Astrocyte (in vitro differentiated cells and primary cell): ENCODE measurements at regions not wholly inside any gene's neighbourhood (a gene's known extent, or its start where the extent isn't known, plus 50 kb on each side); places are given as distances from the start of the nearest gene placed in this dataset.
"Not testable (repeated sequence)": the region's sequence is repeated elsewhere in the genome, so short reads cannot be mapped to it uniquely, and the experiment has no call there.

Source experiments
- DNase-seq: peaks from one replicate; pipeline ENCODE4 v3.0.0-alpha.2; 2010; ENCODE audit warnings: low read depth
- FAIRE-seq: peaks from 2 replicates; lab custom pipeline; 2011; peaks lifted over from hg19 to GRCh38; lab: Jason Lieb, UNC
- H2AFZ ChIP-seq: 2 replicates; pipeline ENCODE4 v1.6.0; 2012; ENCODE audit warnings: low read depth, low read length, inconsistent platforms
- H3K27ac ChIP-seq: 2 replicates; pipeline ENCODE4 v1.5.1; 2011; ENCODE audit warnings: low read depth, low read length, inconsistent platforms
- H3K27me3 ChIP-seq: 2 replicates; pipeline ENCODE4 v1.6.0; 2011; ENCODE audit warnings: low read length, inconsistent platforms; ENCODE audit not compliant: insufficient read depth
- H3K36me3 ChIP-seq: 2 replicates; pipeline ENCODE4 v1.5.1; 2011; ENCODE audit warnings: low read length, inconsistent platforms; ENCODE audit not compliant: insufficient read depth
- H3K4me1 ChIP-seq: 2 replicates; pipeline ENCODE4 v1.5.1; 2011; ENCODE audit warnings: low read length, inconsistent platforms; ENCODE audit not compliant: insufficient read depth
- H3K4me2 ChIP-seq: 2 replicates; pipeline ENCODE4 v1.6.0; 2012; ENCODE audit warnings: low read length, inconsistent platforms
- H3K4me3 ChIP-seq: 2 replicates; pipeline ENCODE4 v1.5.1; 2011; ENCODE audit warnings: low read depth, mild to moderate bottlenecking, low read length, inconsistent platforms; ENCODE audit not compliant: insufficient read depth
- H3K79me2 ChIP-seq: 2 replicates; pipeline ENCODE4 v1.6.0; 2012; ENCODE audit warnings: mild to moderate bottlenecking, low read length, inconsistent platforms; ENCODE audit not compliant: insufficient read depth
- H3K9ac ChIP-seq: 2 replicates; pipeline ENCODE4 v1.6.0; 2012; ENCODE audit warnings: mild to moderate bottlenecking, low read length, inconsistent platforms
- H3K9me3 ChIP-seq: 2 replicates; pipeline ENCODE4 v1.5.1; 2012; ENCODE audit warnings: low read depth, mild to moderate bottlenecking, low read length, inconsistent platforms; ENCODE audit not compliant: insufficient read depth
- H4K20me1 ChIP-seq: 2 replicates; pipeline ENCODE4 v1.6.0; 2012; ENCODE audit warnings: low read length, inconsistent platforms; ENCODE audit not compliant: insufficient read depth
- H3K27ac Mint-ChIP-seq: one replicate; pipeline ENCODE4 v1.8.0; 2021; ENCODE audit warnings: mild to moderate bottlenecking, mixed read lengths; ENCODE audit not compliant: unreplicated experiment
- H3K27me3 Mint-ChIP-seq: one replicate; pipeline ENCODE4 v1.8.0; 2021; ENCODE audit warnings: low read depth, mixed read lengths; ENCODE audit not compliant: unreplicated experiment
- H3K36me3 Mint-ChIP-seq: one replicate; pipeline ENCODE4 v1.8.0; 2021; ENCODE audit warnings: low read depth, mixed read lengths; ENCODE audit not compliant: unreplicated experiment
- H3K4me1 Mint-ChIP-seq: one replicate; pipeline ENCODE4 v1.8.0; 2021; ENCODE audit warnings: low read depth, mixed read lengths; ENCODE audit not compliant: unreplicated experiment
- H3K4me3 Mint-ChIP-seq: one replicate; pipeline ENCODE4 v1.8.0; 2021; ENCODE audit warnings: mild to moderate bottlenecking, moderate library complexity, mixed read lengths; ENCODE audit not compliant: unreplicated experiment
- H3K9me3 Mint-ChIP-seq: one replicate; pipeline ENCODE4 v1.8.0; 2021; ENCODE audit warnings: mild to moderate bottlenecking, mixed read lengths; ENCODE audit not compliant: unreplicated experiment
- CTCF ChIP-seq: IDR thresholded peaks from 2 replicates; pipeline ENCODE4 v1.5.1; 2011; ENCODE audit warnings: low read depth, mild to moderate bottlenecking, inconsistent platforms, low read length, moderate library complexity; ENCODE audit not compliant: insufficient read depth
- EZH2 ChIP-seq: IDR thresholded peaks from 2 replicates; pipeline ENCODE4 v1.6.1; 2012; ENCODE audit warnings: mild to moderate bottlenecking, low read length, inconsistent platforms; ENCODE audit not compliant: insufficient read depth

GRCh38 chr12:131287938-131288764 is 334.4 kb downstream of the ADGRD1 start:
- H4K20me1 ChIP-seq: no peaks in the 10 kb centered on the region
- Mint-ChIP-seq H3K27me3 (peaks cover 7% of the 10 kb centered on the region), H3K27ac (no peak overlapping the region), H3K9me3 (peaks cover 1% of the 10 kb centered on the region), H3K4me3 (no peak overlapping the region), H3K4me1 (peaks cover 1% of the 10 kb centered on the region), H3K36me3 (no peaks in the 10 kb centered on the region)
- no peaks in the 10 kb centered on the region for H3K36me3 ChIP-seq
- no peak overlapping the region for H2AFZ ChIP-seq
- H3K27ac ChIP-seq: no peak overlapping the region
- H3K4me1 ChIP-seq: no peaks in the 10 kb centered on the region
- H3K4me3 ChIP-seq: no peak overlapping the region
- TF ChIP-seq EZH2 (no peak), CTCF (no peak)
- H3K4me2 ChIP-seq: no peak overlapping the region
- no peak for FAIRE-seq
- H3K9me3 ChIP-seq: peaks cover 10% of the 10 kb centered on the region
- no peak overlapping the region for H3K9ac ChIP-seq
- H3K27me3 ChIP-seq: no peaks in the 10 kb centered on the region
- DNase-seq: no peak
- no peaks in the 10 kb centered on the region for H3K79me2 ChIP-seq

- DNase-seq, H3K4me1 ChIP-seq, H3K4me3 ChIP-seq, H3K27me3 ChIP-seq, H3K27ac Mint-ChIP-seq, H3K27me3 Mint-ChIP-seq, H3K4me1 Mint-ChIP-seq, H3K4me2 ChIP-seq, H3K9me3 Mint-ChIP-seq, FAIRE-seq, H2AFZ ChIP-seq, H3K27ac ChIP-seq, H3K4me3 Mint-ChIP-seq, H3K9ac ChIP-seq, H3K36me3 ChIP-seq, H4K20me1 ChIP-seq, H3K79me2 ChIP-seq, H3K36me3 Mint-ChIP-seq: not testable (repeated sequence)
- peaks cover 10% of the 10 kb centered on the region for H3K9me3 ChIP-seq
These were observed 335.3 kb downstream of the ADGRD1 start for GRCh38 chr12:131288765-131289695.

GRCh38 chr12:131289807-131290206 is 336.1 kb downstream of the ADGRD1 start:
- not testable (repeated sequence) for H3K9ac ChIP-seq, H3K4me3 Mint-ChIP-seq, H3K4me1 Mint-ChIP-seq, H3K27ac Mint-ChIP-seq, H4K20me1 ChIP-seq, H3K79me2 ChIP-seq, H3K36me3 Mint-ChIP-seq, H3K9me3 Mint-ChIP-seq, DNase-seq, H3K27me3 ChIP-seq, H2AFZ ChIP-seq, H3K27ac ChIP-seq, H3K4me2 ChIP-seq, FAIRE-seq, H3K36me3 ChIP-seq, H3K4me3 ChIP-seq, H3K4me1 ChIP-seq
- H3K27me3 Mint-ChIP-seq: peaks cover 12% of the 10 kb centered on the region
- H3K9me3 ChIP-seq: peaks cover 10% of the 10 kb centered on the region
